ENCODE measurements at regions not wholly inside any gene's neighbourhood (a gene's known extent, or its start where the extent isn't known, plus 50 kb on each side); places are given as distances from the start of the nearest gene placed in this dataset.

- TF ChIP-seq POLR2AphosphoS5 (IDR thresholded peaks at IDR 0.05; ENCODE audit: low read depth, low read length) (no peak), TAF1 (IDR thresholded peaks at IDR 0.05; ENCODE audit: low read depth, low read length) (no peak)
Observed at GRCh38 chr11:111021131-111021530, 224.4 kb upstream of the POU2AF2 start.

Data from GM12891 (cell line).